ENCODE measurements at regions not wholly inside any gene's neighbourhood (a gene's known extent, or its start where the extent isn't known, plus 50 kb on each side); places are given as distances from the start of the nearest gene placed in this dataset.

GRCh38 chr10:8206882-8207281 is 152.4 kb downstream of the GATA3 start:
- ATAC-seq (ENCODE audit: low read depth), result no peak
- Histone ChIP-seq H3K4me1 (ENCODE audit: insufficient read depth, poor library complexity, severe bottlenecking) (no peaks in the 10 kb centered on the region), H3K27me3 (ENCODE audit: insufficient read depth, poor library complexity, severe bottlenecking) (no peaks in the 10 kb centered on the region), H3K36me3 (ENCODE audit: low read depth) (no peaks in the 10 kb centered on the region), H3K27ac (ENCODE audit: poor library complexity, severe bottlenecking) (no peak overlapping the region), H3K4me3 (ENCODE audit: severe bottlenecking) (no peak overlapping the region), H3K9me3 (ENCODE audit: severe bottlenecking) (no peaks in the 10 kb centered on the region)
- no peak for TF ChIP-seq CTCF (IDR thresholded peaks at IDR 0.05; ENCODE audit: poor library complexity, severe bottlenecking)
- DNase-seq (ENCODE audit: low spot score), result no peak

- no peaks in the 10 kb centered on the region for H3K27me3 ChIP-seq (ENCODE audit: insufficient read depth, poor library complexity, severe bottlenecking)
- no peaks in the 10 kb centered on the region for H3K9me3 ChIP-seq (ENCODE audit: severe bottlenecking)
- H3K4me3 ChIP-seq (ENCODE audit: severe bottlenecking), result no peak overlapping the region
- ATAC-seq (ENCODE audit: low read depth), result no peak
- no peak overlapping the region for H3K27ac ChIP-seq (ENCODE audit: poor library complexity, severe bottlenecking)
- TF ChIP-seq CTCF (IDR thresholded peaks at IDR 0.05; ENCODE audit: poor library complexity, severe bottlenecking), result no peak
- no peak for DNase-seq (ENCODE audit: low spot score)
- H3K4me1 ChIP-seq (ENCODE audit: insufficient read depth, poor library complexity, severe bottlenecking), result no peaks in the 10 kb centered on the region
- no peaks in the 10 kb centered on the region for H3K36me3 ChIP-seq (ENCODE audit: low read depth)
Observed at GRCh38 chr10:8211631-8212030, 157.1 kb downstream of the GATA3 start.

GRCh38 chr10:8213735-8214134 is 159.2 kb downstream of the GATA3 start:
- no peak overlapping the region for H3K4me3 ChIP-seq (ENCODE audit: severe bottlenecking)
- ATAC-seq (ENCODE audit: low read depth), result no peak
- H3K9me3 ChIP-seq (ENCODE audit: severe bottlenecking), result no peaks in the 10 kb centered on the region
- H3K27me3 ChIP-seq (ENCODE audit: insufficient read depth, poor library complexity, severe bottlenecking), result no peaks in the 10 kb centered on the region
- TF ChIP-seq CTCF (IDR thresholded peaks at IDR 0.05; ENCODE audit: poor library complexity, severe bottlenecking), result no peak
- no peak for DNase-seq (ENCODE audit: low spot score)
- no peaks in the 10 kb centered on the region for H3K36me3 ChIP-seq (ENCODE audit: low read depth)
- H3K27ac ChIP-seq (ENCODE audit: poor library complexity, severe bottlenecking), result no peak overlapping the region
- H3K4me1 ChIP-seq (ENCODE audit: insufficient read depth, poor library complexity, severe bottlenecking), result no peaks in the 10 kb centered on the region

GRCh38 chr10:8214587-8214986 is 160.1 kb downstream of the GATA3 start:
- Histone ChIP-seq H3K36me3 (ENCODE audit: low read depth) (no peaks in the 10 kb centered on the region), H3K4me3 (ENCODE audit: severe bottlenecking) (no peak overlapping the region)

GRCh38 chr10:8216893-8217292 is 162.4 kb downstream of the GATA3 start:
- TF ChIP-seq CTCF (IDR thresholded peaks at IDR 0.05; ENCODE audit: poor library complexity, severe bottlenecking), result no peak

More at GRCh38 chr10:8214587-8214986, 160.1 kb downstream of the GATA3 start:
- no peak for ATAC-seq (ENCODE audit: low read depth)
- TF ChIP-seq CTCF (IDR thresholded peaks at IDR 0.05; ENCODE audit: poor library complexity, severe bottlenecking), result no peak
- no peak overlapping the region for H3K27ac ChIP-seq (ENCODE audit: poor library complexity, severe bottlenecking)
- no peaks in the 10 kb centered on the region for H3K9me3 ChIP-seq (ENCODE audit: severe bottlenecking)
- H3K27me3 ChIP-seq (ENCODE audit: insufficient read depth, poor library complexity, severe bottlenecking), result no peaks in the 10 kb centered on the region
- H3K4me1 ChIP-seq (ENCODE audit: insufficient read depth, poor library complexity, severe bottlenecking), result no peaks in the 10 kb centered on the region
- DNase-seq (ENCODE audit: low spot score), result no peak

More at GRCh38 chr10:8216893-8217292, 162.4 kb downstream of the GATA3 start:
- DNase-seq (ENCODE audit: low spot score) (no peak), ATAC-seq (ENCODE audit: low read depth) (no peak)
- no peaks in the 10 kb centered on the region for H3K9me3 ChIP-seq (ENCODE audit: severe bottlenecking)
- no peaks in the 10 kb centered on the region for H3K36me3 ChIP-seq (ENCODE audit: low read depth)
- H3K4me3 ChIP-seq (ENCODE audit: severe bottlenecking), result no peak overlapping the region
- no peaks in the 10 kb centered on the region for H3K27me3 ChIP-seq (ENCODE audit: insufficient read depth, poor library complexity, severe bottlenecking)
- no peaks in the 10 kb centered on the region for H3K4me1 ChIP-seq (ENCODE audit: insufficient read depth, poor library complexity, severe bottlenecking)
- no peak overlapping the region for H3K27ac ChIP-seq (ENCODE audit: poor library complexity, severe bottlenecking)

Measured in RWPE2 (cell line).